Mesenteric fat pad (tissue), 1 donor: ENCODE measurements at regions not wholly inside any gene's neighbourhood (a gene's known extent, or its start where the extent isn't known, plus 50 kb on each side); places are given as distances from the start of the nearest gene placed in this dataset.

Experiments used
- DNase-seq: peaks from one replicate; pipeline ENCODE4 v3.0.0-alpha.2; 2020; ENCODE audit warnings: low spot score
- donor health status: DM: yes; HTN: yes; CAD: no.

DNA sequence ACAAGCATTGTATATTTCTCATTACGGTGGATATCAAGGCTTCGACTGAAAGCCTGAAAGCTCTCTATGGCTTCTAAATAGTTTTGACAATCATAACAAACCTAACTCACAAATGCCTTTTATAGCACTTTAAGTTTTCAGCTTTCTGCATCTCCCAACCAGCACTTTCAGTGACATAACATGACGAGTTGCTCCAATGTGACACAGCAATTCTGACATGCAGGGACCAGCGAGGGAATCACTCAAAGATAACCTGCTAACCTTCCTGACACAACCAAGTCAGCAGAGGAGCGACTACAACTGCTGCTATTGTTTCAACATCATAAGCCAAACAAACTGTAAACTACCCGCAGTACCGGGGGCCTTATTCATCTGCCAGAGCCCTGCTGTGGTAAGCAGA lies 95.7 kb upstream of the CDH20 start:
- no peak for DNase-seq

DNA sequence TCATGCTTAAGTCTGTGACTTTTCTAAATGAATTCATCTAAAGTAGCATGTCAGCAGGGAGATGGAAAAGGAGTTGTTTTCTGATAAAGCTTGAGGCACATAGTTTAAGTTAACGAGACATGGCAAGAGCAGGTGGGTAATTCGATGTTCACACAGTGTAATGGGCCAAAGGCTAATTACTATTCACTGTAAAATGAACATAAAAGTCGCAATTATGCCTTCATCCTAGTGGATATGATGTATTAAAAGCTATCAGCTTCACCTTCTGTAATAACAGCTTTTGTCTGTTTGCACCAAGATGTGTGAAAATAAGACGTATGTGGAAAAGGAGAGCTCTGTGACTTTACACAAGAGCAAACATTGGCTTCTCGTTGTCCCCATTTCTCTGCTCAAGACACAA lies 94.2 kb upstream of the CDH20 start:
- no peak for DNase-seq

DNA sequence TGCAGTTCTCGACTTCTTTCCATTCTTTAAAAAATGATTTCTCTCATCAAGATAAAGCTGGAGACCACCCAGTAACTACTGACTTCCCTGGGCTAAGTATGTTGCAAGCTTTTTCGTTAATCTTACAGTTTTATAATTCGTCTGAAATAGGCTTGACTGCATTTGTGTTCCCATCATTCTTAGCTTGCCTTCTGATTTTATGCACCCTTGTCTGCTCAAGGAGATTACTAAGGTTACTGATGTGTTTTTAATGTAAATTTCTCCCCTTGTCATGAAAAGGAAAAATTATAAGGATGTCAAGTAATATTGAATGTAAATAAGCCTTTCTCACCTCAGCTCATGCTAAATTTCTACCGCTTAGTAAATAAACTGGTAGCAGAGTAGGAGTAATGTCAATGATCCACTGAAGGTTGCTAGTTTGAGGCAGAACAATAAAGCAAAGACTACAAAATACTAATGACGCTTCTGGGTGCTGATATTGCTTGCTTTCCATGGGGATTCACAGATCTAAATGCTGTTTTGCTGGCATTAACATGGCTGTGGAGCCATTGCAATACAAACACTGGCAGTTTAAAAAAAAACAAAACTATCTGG lies 91.9 kb upstream of the CDH20 start:
- DNase-seq: no peak

DNA sequence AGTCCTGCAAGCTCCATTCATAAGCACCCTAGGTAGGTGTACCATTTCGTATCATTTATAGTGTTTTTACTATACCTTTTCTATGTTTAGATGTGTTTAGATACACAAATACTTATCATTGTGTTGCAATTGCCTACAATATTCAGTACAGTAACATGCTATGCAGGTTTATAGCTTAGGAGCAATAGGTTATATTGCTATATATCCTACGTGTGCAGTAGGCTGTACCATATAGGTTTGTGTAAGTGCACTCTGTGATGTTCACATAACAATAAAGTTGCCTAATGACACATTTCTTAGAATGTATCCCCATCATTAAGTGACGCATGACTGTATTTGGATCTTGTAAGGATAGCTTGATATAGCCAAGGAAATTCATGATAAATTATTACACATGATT lies 88.6 kb upstream of the CDH20 start:
- DNase-seq: no peak

DNA sequence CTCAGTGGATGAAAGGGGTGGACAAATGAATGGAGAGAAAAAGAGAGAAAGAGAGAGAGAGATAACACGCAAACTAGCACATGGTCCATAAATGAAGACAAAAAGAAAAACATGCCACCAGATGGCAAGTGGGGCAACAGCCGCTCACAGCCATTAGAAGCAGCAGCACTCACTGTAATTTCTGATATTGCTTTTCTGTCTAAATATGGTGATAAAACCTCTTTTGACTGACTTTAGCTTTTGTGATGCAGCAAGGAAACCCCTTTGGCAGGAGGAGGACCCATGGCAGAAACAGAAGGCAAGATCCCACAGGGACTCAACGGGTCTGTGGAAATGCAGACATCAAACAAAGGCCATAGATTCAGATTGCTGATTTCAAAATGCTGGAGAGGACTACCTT lies 88.0 kb upstream of the CDH20 start:
- no peak for DNase-seq

DNA sequence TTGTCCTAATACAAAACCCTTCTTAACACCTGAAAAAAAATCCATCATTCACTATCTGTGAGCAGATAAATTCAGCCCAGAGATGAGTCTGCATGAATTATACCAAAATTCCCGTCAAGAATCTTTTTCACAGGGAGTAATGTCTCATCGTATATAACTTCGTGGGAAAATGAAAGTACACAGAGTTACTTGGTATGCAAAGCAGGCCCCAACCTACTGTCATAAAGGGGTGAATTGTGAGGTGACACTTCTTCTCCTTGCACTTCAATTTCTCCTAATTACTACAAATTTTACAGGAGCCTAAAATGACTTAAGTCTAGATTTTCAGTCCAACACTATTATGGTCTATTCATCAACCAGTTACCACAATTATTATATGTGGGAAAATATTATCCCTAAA lies 84.6 kb upstream of the CDH20 start:
- no peak for DNase-seq

DNA sequence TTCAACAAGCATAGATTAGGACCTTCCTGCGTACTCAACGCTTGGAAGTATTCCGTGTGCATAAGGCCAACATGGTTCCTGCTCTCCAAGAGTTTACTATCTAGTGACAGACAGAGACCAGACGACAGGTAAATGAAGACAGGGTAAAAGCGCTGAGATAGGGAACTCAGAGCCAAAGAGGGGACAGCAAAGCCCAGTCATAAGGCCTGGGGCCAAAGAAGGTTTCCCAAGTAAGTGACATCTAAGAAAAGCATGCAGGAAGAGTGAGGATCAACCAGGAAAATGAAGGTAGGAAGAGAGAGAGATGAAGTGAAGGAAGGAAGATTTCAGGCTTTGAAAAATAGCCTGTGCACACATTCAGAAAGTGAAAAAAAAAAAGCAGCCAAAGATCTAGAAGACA lies 76.9 kb upstream of the CDH20 start:
- no peak for DNase-seq

DNA sequence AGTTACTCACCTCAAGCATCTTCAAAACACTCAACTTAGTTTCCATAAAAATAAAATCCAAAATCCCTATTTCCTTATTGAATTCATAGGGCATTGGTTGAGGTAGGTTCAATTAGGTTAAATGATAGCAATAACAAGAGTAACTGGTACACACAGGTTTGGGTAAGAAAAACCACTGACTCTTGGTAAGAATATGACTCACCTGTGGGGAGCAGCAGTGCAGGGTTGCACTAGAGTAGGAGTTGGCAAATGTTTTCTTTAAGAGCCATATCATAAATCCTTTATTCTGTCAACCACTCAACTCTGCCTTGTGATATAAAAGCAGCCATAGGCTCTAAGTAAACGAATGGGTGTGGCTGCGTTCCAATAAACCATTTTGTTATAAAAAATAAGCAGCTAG lies 71.4 kb upstream of the CDH20 start:
- DNase-seq: no peak

DNA sequence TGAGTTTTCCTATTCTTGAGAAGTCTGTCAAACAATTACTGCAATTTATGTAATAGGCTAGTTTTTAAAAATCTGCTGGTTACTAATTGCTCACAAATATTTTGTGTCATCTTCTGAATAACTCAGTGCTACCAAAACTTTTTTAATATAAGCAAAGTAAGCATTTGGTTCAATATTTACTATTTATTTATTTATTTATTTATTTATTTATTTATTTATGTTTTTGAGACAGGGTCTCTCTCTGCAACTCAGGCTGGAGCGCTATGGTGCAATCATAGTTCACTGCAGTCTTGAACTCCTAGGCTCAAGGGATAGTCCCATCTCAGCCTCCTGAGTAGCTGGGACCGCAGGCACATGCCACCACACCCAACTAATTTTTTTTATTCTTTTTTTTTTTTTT lies 60.4 kb upstream of the CDH20 start:
- no peak for DNase-seq

DNA sequence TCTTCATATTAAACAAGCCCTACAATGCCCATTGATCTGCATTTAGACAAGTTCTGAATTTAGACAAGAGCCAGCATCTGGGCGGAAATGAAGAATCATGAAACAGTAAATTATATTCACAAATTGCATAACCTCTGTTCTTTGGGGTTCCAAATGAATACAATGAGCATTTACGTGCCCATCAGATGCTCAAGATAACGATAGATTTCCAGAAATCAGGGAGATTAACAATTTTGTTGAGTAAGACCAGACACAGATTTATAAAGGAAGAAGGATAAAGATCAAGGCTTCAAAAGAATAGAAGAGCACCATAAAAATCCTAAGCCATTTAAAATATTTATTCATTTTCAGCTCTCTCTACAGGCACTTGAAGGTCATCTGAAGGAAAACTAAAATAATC lies 59.7 kb upstream of the CDH20 start:
- DNase-seq: no peak

DNA sequence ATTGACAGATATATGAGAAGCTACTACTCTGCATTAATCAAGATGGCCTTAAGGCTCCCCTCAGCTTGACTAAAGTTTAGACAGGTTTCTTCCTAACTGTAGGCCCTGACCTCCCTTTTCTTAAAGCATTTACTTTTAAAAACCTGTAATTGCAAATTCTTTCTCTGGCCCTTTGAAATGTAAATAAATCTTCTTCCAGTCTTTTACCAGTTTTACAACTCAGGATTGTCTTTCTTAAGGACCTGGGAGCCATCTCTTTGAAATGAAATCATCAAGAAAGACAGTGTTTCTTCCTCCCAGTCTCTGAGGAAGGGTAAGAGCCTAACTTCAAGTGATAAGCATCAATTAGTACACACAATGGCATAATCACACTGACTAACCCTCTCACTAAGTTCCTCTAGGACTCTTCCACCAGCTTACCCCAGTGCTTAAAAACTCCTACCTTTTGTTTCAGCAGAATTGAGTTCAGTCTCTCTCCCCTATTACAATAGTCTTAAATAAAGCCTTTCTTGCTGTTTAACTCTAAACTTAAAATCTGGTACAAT lies 58.7 kb upstream of the CDH20 start:
- no peak for DNase-seq

DNA sequence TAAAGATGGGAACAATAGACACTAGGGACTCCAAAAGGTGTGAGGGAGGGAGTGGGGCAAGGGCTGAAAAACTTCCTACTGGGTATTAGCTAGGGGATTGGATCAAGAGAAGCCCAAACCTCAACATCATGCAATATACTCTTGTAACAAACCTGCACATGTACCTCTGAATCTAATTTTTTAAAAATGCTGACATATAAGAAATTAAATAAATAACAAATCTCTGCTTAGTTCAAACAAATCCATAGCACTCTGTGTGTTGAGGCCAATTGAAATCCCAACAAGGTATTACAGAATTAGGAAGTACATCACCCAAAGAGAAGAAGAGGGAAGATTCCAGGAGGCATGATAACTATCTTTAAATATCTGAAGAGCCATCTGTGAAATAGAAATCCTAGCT lies 55.4 kb upstream of the CDH20 start:
- no peak for DNase-seq

DNA sequence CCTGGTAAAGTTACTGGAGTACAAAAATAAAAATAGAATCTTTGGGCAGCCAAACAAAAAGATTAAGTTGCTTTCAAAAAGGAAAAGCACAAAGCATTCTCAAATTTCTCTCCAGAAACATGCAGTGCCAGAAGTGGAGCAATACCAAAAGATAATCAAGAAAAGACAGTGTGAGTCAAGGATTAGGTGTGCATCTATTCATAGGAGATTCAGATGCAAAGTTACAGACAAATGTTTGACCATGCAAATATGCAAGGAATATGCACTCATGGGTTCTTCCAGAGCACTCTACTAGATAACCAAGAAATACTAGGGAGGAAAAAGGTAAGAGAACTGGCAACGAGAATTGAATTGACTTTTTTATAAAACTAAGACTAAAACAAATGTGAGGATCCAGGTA lies 51.8 kb upstream of the CDH20 start:
- no peak for DNase-seq

DNA sequence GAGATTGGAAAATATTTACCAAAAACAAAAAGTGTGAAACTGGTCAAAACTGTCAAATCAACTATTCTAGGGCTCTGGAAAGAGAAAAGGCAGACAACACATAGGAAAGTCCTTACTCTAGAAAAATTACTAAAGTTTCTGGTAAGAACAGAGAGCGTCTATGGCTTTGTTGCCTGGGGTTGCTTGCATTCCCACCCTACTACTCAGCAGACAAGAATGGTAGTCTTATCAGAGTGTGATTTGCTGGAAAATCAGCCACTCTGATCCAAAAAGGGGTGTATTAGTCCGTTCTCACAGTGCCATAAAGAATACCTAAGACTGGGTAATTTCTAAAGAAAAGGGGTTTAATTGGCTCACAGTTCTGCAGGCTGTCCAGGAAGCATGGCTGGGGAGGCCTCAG lies 50.3 kb upstream of the CDH20 start:
- DNase-seq: no peak
